WTC11 (cell line): ENCODE measurements at regions not wholly inside any gene's neighbourhood (a gene's known extent, or its start where the extent isn't known, plus 50 kb on each side); places are given as distances from the start of the nearest gene placed in this dataset.

ENCODE experiments used
- ATAC-seq: fragments of 200-7000 bp; cut with Tn5 transposase; 2 replicates; pipeline ENCODE4 v1.10.0; 2021; ENCODE audit warnings: mild to moderate bottlenecking, moderate library complexity
- CTCF ChIA-PET: fragments of 300-600 bp; sonication (Branson Sonifier 250); formaldehyde crosslinking; loops from one replicate; lab custom pipeline; 2021; ENCODE audit warnings: antibody characterized with exemption; lab: Charles Lee
- POLR2A ChIA-PET: fragments of 350-600 bp; sonication (Branson Sonifier 250); formaldehyde crosslinking; loops from one replicate; lab custom pipeline; 2021; ENCODE audit warnings: antibody characterized with exemption; lab: Charles Lee
- DNase-seq: peaks from one replicate; pipeline ENCODE4 v3.0.0; 2021; ENCODE audit warnings: low spot score
- H3K27ac Mint-ChIP-seq: 2 replicates; pipeline ENCODE4 v1.8.0; 2021; ENCODE audit warnings: mixed read lengths
- H3K27me3 Mint-ChIP-seq: 2 replicates; pipeline ENCODE4 v1.8.0; 2021; ENCODE audit warnings: low read depth, mild to moderate bottlenecking, moderate library complexity, mixed read lengths
- H3K36me3 Mint-ChIP-seq: 2 replicates; pipeline ENCODE4 v1.8.0; 2021; ENCODE audit warnings: mixed read lengths
- H3K4me1 Mint-ChIP-seq: 2 replicates; pipeline ENCODE4 v1.8.0; 2022; ENCODE audit warnings: mixed read lengths
- H3K4me3 Mint-ChIP-seq: 2 replicates; pipeline ENCODE4 v1.8.0; 2021; ENCODE audit warnings: mild to moderate bottlenecking, moderate library complexity, mixed read lengths
- H3K9me3 Mint-ChIP-seq: 2 replicates; pipeline ENCODE4 v1.8.0; 2021; ENCODE audit warnings: mixed read lengths
- AFF4 ChIP-seq: sonication (generic); formaldehyde crosslinking; IDR thresholded peaks from 2 replicates; pipeline ENCODE4 v1.8.1; 2023; ENCODE audit warnings: mild to moderate bottlenecking, missing genetic modification reagents, borderline replicate concordance
- CBFB ChIP-seq: sonication (generic); formaldehyde crosslinking; IDR thresholded peaks from 2 replicates; pipeline ENCODE4 v1.8.1; 2022; ENCODE audit warnings: mild to moderate bottlenecking, low read depth, missing genetic modification reagents
- E2F5 ChIP-seq: sonication (generic); formaldehyde crosslinking; IDR thresholded peaks from 2 replicates; pipeline ENCODE4 v1.8.1; 2022; ENCODE audit warnings: mild to moderate bottlenecking, moderate library complexity, missing genetic modification reagents
- EMX1 ChIP-seq: fragments of 250-450 bp; sonication (Bioruptor Pico); IDR thresholded peaks from 2 replicates; pipeline ENCODE4 v1.8.0; 2021; ENCODE audit warnings: mild to moderate bottlenecking
- ESRRA ChIP-seq: sonication (generic); formaldehyde crosslinking; IDR thresholded peaks from 2 replicates; pipeline ENCODE4 v1.8.1; 2022; ENCODE audit warnings: mild to moderate bottlenecking, missing genetic modification reagents, borderline replicate concordance
- FOXP1 ChIP-seq: sonication (generic); formaldehyde crosslinking; IDR thresholded peaks from 2 replicates; pipeline ENCODE4 v1.8.0; 2022; ENCODE audit warnings: missing genetic modification reagents, mild to moderate bottlenecking, moderate library complexity, borderline replicate concordance
- FOXP4 ChIP-seq: sonication (generic); formaldehyde crosslinking; IDR thresholded peaks from 2 replicates; pipeline ENCODE4 v1.8.0; 2022; ENCODE audit warnings: mild to moderate bottlenecking, missing genetic modification reagents
- HMGA2 ChIP-seq: fragments of 250-450 bp; sonication (Bioruptor Pico); IDR thresholded peaks from 2 replicates; pipeline ENCODE4 v1.4.0; 2021; ENCODE audit warnings: mild to moderate bottlenecking, moderate library complexity
- JAZF1 ChIP-seq: fragments of 250-450 bp; sonication (Bioruptor Pico); IDR thresholded peaks from 2 replicates; pipeline ENCODE4 v1.9.0; 2021; ENCODE audit warnings: moderate library complexity, mild to moderate bottlenecking, inconsistent platforms
- KAT7 ChIP-seq: sonication (generic); formaldehyde crosslinking; IDR thresholded peaks from 2 replicates; pipeline ENCODE4 v1.8.1; 2023; ENCODE audit warnings: missing genetic modification reagents, mild to moderate bottlenecking, borderline replicate concordance
- PRRX2 ChIP-seq: fragments of 250-450 bp; sonication (Bioruptor Pico); IDR thresholded peaks from 2 replicates; pipeline ENCODE4 v1.8.0; 2021; ENCODE audit warnings: mild to moderate bottlenecking
- USF2 ChIP-seq: sonication (generic); formaldehyde crosslinking; IDR thresholded peaks from 2 replicates; pipeline ENCODE4 v1.8.1; 2023; ENCODE audit warnings: mild to moderate bottlenecking, missing genetic modification reagents, moderate library complexity
- ZBTB43 ChIP-seq: sonication (generic); formaldehyde crosslinking; IDR thresholded peaks from 2 replicates; pipeline ENCODE4 v1.8.1; 2023; ENCODE audit warnings: mild to moderate bottlenecking, missing genetic modification reagents
- ZNF317 ChIP-seq: sonication (generic); formaldehyde crosslinking; IDR thresholded peaks from 2 replicates; pipeline ENCODE4 v1.8.1; 2023; ENCODE audit warnings: low read depth, mild to moderate bottlenecking, moderate library complexity, missing genetic modification reagents, borderline replicate concordance
- ZNF396 ChIP-seq: fragments of 250-450 bp; sonication (Bioruptor Pico); IDR thresholded peaks from 2 replicates; pipeline ENCODE4 v1.8.0; 2021; ENCODE audit warnings: mild to moderate bottlenecking, moderate library complexity, borderline replicate concordance
- TF ChIP-seq, protein P1 (sequence below): sonication (generic); formaldehyde crosslinking; conservative IDR thresholded peaks from 2 replicates; pipeline ENCODE4 v1.8.1; 2022; ENCODE audit warnings: mild to moderate bottlenecking, missing genetic modification reagents
- TF ChIP-seq, protein P2 (sequence below): fragments of 250-450 bp; sonication (Bioruptor Pico); IDR thresholded peaks from 2 replicates; pipeline ENCODE4 v1.9.0; 2021; ENCODE audit warnings: mild to moderate bottlenecking

- Mint-ChIP-seq H3K9me3 (peaks cover 16% of the 10 kb centered on the region), H3K36me3 (peaks cover 7% of the 10 kb centered on the region), H3K27me3 (no peaks in the 10 kb centered on the region), H3K4me3 (no peak overlapping the region), H3K4me1 (no peaks in the 10 kb centered on the region), H3K27ac (no peak overlapping the region)
- POLR2A ChIA-PET = no interaction called here
- CTCF ChIA-PET = no interaction called here
- DNase-seq = no peak
- TF ChIP-seq, protein P1, sequence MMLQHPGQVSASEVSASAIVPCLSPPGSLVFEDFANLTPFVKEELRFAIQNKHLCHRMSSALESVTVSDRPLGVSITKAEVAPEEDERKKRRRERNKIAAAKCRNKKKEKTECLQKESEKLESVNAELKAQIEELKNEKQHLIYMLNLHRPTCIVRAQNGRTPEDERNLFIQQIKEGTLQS (CRISPR knock-in tag) = no peak
- TF ChIP-seq ZBTB43 = no peak
- TF ChIP-seq CBFB (CRISPR knock-in tag) = no peak
- TF ChIP-seq ESRRA = no peak
- no peak for TF ChIP-seq KAT7 (CRISPR knock-in tag)
- TF ChIP-seq HMGA2 (CRISPR knock-in tag) = no peak
- no peak for TF ChIP-seq JAZF1
- no peak for TF ChIP-seq E2F5
- no peak for TF ChIP-seq PRRX2 (CRISPR knock-in tag)
- no peak for TF ChIP-seq ZNF317
- TF ChIP-seq FOXP1 = no peak
- TF ChIP-seq ZNF396 (CRISPR knock-in tag) = no peak
- no peak for TF ChIP-seq AFF4
- TF ChIP-seq, protein P2, sequence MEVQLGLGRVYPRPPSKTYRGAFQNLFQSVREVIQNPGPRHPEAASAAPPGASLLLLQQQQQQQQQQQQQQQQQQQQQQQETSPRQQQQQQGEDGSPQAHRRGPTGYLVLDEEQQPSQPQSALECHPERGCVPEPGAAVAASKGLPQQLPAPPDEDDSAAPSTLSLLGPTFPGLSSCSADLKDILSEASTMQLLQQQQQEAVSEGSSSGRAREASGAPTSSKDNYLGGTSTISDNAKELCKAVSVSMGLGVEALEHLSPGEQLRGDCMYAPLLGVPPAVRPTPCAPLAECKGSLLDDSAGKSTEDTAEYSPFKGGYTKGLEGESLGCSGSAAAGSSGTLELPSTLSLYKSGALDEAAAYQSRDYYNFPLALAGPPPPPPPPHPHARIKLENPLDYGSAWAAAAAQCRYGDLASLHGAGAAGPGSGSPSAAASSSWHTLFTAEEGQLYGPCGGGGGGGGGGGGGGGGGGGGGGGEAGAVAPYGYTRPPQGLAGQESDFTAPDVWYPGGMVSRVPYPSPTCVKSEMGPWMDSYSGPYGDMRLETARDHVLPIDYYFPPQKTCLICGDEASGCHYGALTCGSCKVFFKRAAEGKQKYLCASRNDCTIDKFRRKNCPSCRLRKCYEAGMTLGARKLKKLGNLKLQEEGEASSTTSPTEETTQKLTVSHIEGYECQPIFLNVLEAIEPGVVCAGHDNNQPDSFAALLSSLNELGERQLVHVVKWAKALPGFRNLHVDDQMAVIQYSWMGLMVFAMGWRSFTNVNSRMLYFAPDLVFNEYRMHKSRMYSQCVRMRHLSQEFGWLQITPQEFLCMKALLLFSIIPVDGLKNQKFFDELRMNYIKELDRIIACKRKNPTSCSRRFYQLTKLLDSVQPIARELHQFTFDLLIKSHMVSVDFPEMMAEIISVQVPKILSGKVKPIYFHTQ (CRISPR knock-in tag) = no peak
- TF ChIP-seq USF2 (CRISPR knock-in tag) = no peak
- no peak for TF ChIP-seq FOXP4
- no peak for TF ChIP-seq EMX1
- ATAC-seq = no peak
Measured at GRCh38 chr14:43247877-43248276, 1259.2 kb downstream of the FSCB start.
